EL (cell line): ENCODE measurements at regions not wholly inside any gene's neighbourhood (a gene's known extent, or its start where the extent isn't known, plus 50 kb on each side); places are given as distances from the start of the nearest gene placed in this dataset.

ENCODE experiments used
- DNase-seq: peaks from one replicate; pipeline ENCODE4 v3.0.0-alpha.2; 2016

GRCh38 chr12:88985011-88985410 is 367.3 kb downstream of the DUSP6 start:
- peak; percentile 26 for DNase-seq

- DNase-seq = no peak
Measured at GRCh38 chr12:88982694-88983093, 369.6 kb downstream of the DUSP6 start.

- DNase-seq = no peak
Measured at GRCh38 chr12:88977115-88977514, 375.2 kb downstream of the DUSP6 start.

DNA sequence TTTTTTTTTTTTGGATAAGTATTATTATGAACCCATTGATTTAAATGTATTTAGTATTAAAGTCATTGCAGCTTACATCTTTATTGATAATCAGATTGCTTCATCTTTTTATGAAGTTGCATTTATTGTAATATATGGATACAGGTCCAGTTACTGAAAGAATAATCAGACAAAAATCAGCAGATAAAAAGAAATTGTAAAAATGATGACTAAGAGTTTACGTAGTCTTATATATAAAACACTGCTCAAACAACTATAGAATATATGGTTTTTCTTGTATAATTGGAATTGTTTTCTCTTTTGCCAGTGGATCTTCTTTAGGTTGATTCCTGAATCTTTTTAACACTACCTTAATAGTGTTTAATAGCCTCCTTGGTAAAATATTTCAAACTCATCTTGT is 378.3 kb downstream of the DUSP6 start:
- no peak for DNase-seq

- no peak for DNase-seq
Measured at GRCh38 chr12:88970740-88971139, 381.6 kb downstream of the DUSP6 start.

DNA sequence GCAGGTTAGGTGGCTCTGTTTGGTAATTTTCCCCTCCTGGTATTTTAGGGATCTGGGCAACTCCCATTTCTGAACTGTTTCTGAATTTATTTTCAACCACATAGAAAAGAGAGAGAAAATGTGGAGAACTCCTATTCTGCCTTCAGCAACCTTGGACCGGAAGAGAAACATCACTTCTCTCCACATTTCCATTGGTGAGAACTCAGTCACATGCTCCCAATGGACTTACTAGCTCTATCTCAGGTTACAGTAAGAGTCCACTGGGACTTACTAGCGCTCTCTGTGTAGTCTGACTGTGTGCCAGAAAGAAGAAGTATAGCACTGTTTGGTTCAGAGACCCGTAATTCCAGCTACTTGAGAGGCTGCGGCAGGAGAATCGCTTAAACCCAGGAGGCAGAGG is 383.2 kb downstream of the DUSP6 start:
- no peak for DNase-seq

DNA sequence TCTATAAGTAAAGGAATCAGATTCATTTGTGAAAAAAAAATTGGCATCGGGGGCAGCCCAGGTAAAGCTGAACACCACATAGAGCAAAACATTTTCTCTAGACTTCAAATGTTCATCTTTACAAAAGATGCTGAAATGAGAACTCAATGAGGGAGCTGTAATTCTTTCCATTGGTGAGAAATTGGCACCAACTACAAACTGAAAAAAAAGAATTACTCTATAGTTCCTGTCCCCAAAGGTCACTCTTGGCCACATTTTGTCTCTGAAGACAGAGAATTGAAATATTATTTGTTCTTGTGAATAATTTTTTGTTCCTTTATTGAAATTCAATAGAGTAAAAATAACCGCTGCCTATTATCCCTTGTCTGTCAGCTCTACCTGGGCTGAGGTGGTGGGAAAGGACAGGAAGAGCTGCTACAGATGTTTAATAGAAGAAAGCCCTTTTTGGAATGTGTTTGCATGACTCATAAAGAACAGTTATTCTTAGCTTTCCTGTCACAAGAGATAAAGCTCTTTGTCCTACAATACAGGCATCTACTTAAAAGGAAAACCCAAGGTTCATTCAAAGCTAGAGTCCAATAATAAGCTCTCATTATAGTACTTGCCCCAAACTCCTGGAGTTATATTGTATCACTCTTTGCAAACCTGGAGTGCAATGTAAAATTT is 380.1 kb upstream of the KITLG start:
- peak; percentile 29 for DNase-seq

GRCh38 chr12:88958946-88959345 is 378.7 kb upstream of the KITLG start:
- no peak for DNase-seq

GRCh38 chr12:88958153-88958552 is 377.9 kb upstream of the KITLG start:
- no peak for DNase-seq

DNA sequence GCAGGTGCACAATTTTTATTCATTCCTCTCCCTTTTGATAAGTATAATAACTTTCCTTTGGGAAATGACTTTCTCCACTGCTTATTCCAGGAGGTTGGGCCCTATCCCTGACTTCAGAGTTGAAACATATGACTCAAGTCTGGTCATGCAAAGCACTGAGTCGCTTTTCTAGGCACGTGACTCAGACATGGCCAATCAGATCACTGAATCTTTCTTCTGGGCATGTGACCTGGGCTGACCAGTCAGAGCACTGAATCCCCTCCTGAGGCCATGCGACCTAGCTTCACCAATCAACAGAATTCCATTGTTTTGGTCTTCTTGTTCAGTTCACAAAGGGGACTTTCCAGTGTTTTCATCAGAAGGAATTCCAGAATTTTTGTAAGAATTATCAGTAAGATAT is 377.1 kb upstream of the KITLG start:
- no peak for DNase-seq

DNA sequence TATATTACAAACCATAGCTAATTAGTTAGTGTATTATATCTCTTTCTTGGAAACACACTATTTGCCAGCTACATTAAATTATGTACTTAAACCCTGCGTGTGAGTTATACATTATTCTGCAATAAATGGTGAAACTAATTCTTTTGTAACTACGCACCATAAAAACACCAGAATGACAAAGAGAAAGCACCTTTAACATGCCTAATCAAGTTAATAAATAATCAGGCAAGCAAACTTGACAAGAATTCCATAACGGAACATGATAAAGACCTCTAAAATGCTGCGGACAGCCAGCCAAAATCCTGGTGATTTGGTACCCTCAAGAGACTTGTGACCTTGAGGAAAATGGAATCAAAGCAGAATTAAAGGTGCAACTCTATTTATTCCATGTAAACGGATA is 375.3 kb upstream of the KITLG start:
- DNase-seq = no peak

GRCh38 chr12:88953029-88953586 is 372.8 kb upstream of the KITLG start:
- DNase-seq = no peak

GRCh38 chr12:88952562-88952942 is 372.3 kb upstream of the KITLG start:
- DNase-seq = peak; percentile 73

- no peak for DNase-seq
Measured at GRCh38 chr12:88951860-88952561, 371.7 kb upstream of the KITLG start.

- no peak for DNase-seq
Measured at GRCh38 chr12:88951177-88951576, 370.9 kb upstream of the KITLG start.

DNA sequence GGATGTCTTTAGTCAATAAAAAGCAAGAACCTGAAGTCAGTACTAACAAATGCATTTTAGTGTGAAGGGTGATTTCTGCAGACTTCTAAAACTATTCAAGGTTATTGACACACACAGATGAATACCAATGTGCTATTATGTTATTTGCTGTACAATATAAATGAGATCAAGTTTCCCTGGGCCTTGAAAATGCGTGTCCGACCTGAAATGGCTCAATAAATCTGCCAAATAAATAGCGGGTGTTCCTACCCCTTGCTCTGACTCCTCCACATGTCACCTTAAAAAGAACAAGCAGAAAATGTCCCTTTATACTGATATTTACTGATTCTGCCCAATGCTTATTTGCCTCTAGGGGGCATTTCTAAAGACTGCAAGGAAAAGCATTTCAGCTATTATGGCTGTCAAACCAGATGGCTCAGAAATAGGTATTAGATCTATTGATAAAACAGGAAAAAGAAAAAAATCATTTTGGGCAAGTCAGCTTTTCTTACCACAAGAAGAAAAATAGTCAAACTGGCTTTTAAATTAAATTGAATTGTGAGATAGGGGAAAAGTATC is 367.3 kb upstream of the KITLG start:
- DNase-seq = no peak

DNA sequence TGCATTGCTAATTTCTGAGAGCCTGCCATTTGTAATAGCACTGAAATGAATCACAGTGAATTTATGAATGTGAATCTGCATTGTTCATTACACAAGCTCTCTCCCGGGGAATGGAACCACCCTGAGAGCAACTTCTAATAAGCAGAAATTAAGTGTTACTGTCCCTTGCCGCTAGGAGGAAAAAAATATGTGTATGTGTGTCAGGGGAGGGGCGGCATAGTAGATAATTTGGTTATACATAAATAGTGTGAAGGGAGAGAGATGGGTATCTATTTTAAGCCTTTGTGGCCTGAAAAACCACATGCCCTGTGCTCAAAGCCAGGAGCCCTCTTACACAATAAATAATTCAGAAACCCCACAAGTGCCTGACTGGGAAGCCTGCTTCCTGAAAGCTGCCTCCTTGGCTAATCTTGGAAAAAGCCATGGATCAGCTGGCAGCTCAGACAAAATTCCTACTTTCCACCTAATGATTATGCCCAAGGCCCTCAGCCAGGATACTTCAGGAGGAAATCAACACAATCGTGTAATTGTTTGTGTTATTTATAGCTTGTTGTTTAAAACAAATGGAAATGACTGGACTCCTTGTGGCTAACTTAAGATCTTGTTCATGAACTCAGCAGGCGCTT is 366.2 kb upstream of the KITLG start:
- peak; percentile 80 for DNase-seq

GRCh38 chr12:88945051-88945732 is 364.9 kb upstream of the KITLG start:
- DNase-seq = no peak

DNA sequence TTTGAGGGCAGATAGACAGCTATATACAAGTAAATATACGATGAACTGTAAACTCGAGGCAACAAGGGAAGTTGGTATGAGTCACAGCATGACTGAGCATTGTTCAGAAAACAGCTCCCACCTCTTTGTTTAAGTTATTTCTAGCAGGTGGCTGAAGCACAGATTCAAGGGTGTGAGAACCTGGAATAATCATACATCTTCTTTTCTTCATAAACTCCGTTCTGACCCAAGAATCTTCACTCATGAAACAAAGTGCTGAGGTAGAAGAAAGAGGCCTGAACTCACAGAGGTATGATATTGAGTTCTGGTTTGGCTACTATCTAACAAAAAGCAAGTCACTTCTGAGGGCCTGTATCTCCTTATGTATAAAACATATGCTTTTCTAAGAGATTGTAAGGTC is 364.1 kb upstream of the KITLG start:
- peak; percentile 51 for DNase-seq

GRCh38 chr12:88940854-88941253 is 360.6 kb upstream of the KITLG start:
- no peak for DNase-seq

DNA sequence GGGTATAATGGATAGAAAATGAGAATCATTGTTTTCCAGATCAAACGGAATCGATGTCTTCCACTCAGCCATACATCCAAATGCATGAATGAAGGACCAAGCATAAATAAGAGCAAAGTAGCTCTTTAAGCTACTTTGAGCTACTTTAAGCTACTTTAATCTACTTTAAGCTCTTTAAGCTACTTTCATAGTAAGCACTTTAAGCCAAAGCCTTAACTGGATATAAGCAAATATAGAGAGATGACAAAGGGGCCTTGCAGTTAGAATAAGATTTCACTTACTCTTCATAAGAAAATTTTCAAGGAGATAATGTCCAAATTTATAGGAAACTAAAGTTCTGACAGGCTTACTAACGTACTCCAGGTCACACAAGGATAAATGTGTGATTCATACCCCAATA is 355.6 kb upstream of the KITLG start:
- DNase-seq = no peak

DNA sequence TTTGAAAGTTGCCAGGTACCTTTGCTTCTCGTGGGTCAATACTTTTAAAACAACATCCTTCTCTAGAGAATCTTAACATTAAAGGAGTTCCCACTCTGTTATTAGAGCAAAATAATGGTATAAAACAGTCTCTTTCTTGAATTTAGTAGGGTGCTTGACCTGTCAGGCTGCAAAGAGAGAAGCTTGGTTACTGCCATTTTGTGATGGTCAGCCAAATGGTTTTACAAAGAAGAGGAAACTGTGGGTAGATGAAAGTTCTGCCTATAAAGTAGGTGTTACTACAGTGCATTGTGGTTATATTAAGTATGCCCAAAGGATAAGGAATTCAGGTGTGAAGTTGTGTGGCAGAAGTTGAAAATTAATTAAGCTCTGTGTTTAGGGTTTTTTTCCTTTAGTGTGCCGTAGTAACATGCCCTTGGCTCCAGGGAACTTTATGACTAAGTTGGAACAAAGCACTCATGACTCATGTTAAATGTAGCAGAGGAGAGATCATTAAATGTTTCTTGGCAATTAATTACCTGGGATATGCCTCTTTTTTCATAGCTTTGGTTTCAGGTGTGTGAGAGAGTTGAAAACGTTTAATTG is 354.0 kb upstream of the KITLG start:
- DNase-seq = peak; percentile 43

GRCh38 chr12:88932457-88932856 is 352.2 kb upstream of the KITLG start:
- DNase-seq = no peak
